ENCODE measurements at regions not wholly inside any gene's neighbourhood (a gene's known extent, or its start where the extent isn't known, plus 50 kb on each side); places are given as distances from the start of the nearest gene placed in this dataset.

- TF ChIP-seq EZH2 (IDR thresholded peaks at IDR 0.05; ENCODE audit: insufficient read depth, low read length) (no peak), CTCF (IDR thresholded peaks at IDR 0.05; ENCODE audit: insufficient read depth, low read depth, low read length) (no peak)
Measured at GRCh38 chr18:55735199-55735855, 147.3 kb upstream of the TCF4 start.
